ENCODE measurements at regions not wholly inside any gene's neighbourhood (a gene's known extent, or its start where the extent isn't known, plus 50 kb on each side); places are given as distances from the start of the nearest gene placed in this dataset.
"Not testable (repeated sequence)": the region's sequence is repeated elsewhere in the genome, so short reads cannot be mapped to it uniquely, and the experiment has no call there.

DNA sequence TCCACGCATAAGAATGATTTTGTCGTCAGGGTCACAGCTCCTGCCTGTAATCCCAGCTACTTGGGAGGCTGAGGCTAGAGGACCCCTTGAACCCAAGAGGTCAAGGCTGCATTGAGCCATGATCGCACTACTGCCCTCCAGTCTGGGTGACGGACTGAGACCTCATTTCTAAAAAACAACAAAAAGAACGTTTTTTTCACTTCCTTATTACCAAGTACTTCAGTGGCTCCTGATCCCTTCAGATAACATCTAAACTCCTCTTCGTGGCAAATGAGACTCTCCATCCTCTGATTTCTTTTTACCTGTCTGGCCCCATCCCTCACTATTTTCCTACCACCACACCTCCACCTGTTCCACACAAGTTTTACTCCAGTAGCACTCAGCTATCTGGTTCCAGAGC is 105.4 kb upstream of the TLK1 start:
- DNase-seq: no peak

DNA sequence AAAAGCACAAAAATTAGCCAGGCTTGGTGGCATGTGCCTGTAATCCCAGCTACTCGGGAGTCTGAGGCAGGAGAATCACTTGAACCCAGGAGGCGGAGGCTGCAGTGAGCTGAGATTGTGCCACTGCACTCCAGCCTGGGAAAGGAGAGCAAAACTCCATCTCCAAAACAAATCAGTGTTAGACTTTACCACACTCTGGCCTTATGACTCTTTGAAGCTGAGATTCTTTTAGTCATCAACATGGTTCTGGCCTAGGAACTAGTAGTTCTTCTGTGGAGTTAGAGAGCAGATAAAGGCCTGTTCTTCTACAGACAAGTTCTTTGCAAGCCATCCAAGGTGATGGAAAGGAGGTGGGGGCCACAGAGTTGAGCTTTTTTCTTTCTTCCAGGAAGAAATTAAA is 100.8 kb upstream of the TLK1 start:
- DNase-seq: not testable (repeated sequence)

DNA sequence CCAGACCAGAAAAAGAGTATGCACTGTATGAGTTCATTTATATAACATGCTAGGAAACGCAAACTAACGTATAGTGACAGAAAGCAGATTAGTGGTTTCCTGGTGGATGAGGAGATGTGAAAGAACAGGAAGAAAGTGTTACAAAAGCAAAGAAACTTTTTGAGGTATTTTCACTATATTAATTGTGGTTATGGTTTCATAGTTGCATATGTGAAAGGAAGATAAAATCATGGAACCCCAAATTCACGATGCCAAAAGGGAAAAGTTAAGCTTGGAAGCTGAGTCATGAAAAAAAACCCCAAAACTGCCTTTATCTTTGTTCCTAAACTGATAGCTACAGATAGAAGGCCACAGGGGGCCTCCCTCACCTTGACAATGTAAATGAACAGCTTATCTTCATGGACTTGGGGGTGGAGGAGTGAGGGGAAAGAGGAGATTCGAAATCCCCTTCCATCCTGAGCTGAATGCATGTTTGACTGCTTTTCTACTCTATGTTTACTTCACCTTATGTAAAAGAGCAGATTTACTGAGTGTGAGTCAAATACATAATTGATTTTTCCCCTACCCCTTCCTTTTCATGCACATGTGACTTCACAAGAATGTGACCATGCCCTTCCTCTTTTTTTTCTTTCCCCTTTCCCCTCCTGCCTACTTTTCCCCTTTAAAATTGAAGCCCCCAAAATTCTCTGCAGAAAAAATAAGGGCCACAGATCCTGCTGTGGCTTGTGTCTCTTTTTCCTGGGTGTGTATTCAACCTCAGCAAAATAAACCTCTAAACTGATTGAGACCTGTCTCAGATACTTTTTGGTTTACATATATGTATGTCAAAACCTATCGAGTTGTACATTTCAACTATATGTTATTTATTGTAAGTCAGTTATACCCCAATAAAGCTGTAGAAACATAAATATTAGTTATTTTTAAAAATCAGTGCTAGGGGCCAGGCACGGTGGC is 100.1 kb upstream of the TLK1 start:
- DNase-seq: no peak

- DNase-seq: no peak
These were observed 94.0 kb upstream of the TLK1 start for GRCh38 chr2:171254666-171255065.

- DNase-seq: no peak
These were observed 93.4 kb upstream of the TLK1 start for GRCh38 chr2:171253900-171254650.

DNA sequence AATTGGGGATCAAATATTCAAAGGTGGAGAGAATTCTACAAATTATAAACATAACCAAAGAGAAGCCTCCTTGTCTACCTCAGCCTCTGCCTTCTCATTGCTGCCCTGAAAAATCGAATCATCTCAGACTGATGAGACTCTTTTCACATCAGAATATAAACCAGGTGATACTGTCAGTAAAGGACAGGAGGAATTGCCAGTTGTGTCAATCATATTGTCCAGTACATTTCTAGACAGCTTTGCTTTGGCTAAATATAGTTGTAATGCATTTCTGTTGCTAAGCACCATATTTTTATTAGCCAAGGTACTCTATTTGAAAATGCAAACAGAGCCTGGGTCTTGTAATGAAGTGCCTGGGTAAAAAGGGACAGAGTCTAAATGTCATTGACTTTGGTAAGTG is 92.6 kb upstream of the TLK1 start:
- peak in 1 of 3 experiments; percentile 0 for DNase-seq

- no peak for DNase-seq
These were observed 89.0 kb upstream of the TLK1 start for GRCh38 chr2:171249689-171250088.

GRCh38 chr2:171247741-171248662 is 87.3 kb upstream of the TLK1 start:
- no peak for DNase-seq

DNA sequence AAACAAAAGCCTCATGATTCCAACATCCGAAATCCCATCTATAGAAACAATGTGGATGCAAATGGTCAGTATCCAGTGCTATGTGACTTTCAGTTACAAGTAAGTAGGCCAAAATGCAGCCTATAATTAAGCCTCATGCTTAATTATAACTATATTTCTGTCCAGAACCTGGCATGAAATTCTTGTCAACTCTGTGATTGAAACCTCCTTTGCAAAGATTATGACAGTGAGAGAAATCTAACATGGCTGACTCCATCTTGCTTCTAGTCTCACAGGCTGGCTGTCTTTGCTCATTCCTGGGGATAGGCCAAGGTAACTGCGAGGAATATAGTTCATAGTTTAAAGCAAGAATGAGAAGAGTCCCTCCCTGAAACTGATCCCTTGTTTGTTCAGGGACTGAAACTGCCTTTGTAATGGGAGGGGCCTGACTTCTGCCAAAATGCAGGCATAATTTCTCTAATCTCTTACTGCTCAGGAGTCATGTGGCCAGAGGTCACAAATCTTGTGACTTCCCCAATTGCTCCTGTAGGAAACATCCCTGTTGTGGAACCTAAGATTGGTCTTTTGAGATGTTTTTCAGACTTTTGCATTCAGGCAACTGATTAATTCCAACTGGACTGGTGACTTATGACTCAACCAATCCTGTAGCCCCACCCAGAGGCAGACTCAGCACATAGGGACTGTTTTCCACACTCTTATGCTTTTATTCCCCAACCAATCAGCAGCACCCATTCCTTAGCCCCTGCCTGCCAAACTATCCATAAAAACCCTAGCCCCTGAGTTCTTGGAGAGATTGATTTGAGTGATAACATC is 84.5 kb upstream of the TLK1 start:
- peak in 1 of 3 experiments; percentile 0 for DNase-seq

DNA sequence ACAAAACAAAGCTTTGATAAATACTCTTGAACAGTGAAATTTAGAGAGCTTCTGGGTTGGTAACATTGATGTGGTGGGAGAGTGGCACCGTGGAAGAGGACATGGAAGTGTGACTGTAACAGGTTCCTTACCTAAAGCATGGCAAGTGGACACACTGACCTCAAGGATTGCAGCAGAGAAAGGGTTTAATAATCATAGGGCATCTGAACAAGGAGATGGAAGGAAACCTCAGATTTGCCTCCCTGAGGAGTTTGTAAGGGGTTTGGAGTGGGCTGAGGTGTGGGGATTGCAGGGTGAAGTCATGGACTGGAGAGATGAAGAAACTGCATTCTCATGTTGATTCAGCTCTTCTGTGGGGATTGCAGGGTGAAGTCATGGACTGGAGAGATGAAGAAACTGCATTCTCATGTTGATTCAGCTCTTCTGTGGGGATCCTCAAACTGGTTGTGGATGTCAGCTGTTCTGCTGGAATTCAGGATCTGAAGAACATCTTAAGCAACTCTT is 83.8 kb upstream of the TLK1 start:
- DNase-seq: no peak

- DNase-seq: no peak
These were observed 81.1 kb upstream of the TLK1 start for GRCh38 chr2:171241771-171242170.

DNA sequence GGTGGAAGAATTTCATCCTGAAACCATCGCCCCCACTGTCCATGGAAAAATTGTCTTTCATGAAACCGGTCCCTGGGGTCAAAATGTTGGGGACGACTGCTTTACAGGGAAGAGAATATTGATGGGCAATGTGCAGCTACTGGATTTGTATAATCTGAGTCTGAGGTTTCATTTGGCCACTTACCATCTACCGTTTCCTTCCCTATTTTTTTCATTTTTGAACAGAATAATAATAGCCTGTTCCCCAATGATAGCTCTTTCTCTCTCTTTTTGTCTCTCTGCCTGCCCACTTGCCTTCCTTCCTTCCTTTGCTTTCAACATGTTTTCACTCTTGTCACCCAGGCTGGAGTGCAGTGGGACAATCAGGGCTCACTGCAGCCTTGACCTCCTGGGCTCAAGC is 78.3 kb upstream of the TLK1 start:
- no peak for DNase-seq

- DNase-seq: no peak
These were observed 77.2 kb upstream of the TLK1 start for GRCh38 chr2:171237751-171238505.

DNA sequence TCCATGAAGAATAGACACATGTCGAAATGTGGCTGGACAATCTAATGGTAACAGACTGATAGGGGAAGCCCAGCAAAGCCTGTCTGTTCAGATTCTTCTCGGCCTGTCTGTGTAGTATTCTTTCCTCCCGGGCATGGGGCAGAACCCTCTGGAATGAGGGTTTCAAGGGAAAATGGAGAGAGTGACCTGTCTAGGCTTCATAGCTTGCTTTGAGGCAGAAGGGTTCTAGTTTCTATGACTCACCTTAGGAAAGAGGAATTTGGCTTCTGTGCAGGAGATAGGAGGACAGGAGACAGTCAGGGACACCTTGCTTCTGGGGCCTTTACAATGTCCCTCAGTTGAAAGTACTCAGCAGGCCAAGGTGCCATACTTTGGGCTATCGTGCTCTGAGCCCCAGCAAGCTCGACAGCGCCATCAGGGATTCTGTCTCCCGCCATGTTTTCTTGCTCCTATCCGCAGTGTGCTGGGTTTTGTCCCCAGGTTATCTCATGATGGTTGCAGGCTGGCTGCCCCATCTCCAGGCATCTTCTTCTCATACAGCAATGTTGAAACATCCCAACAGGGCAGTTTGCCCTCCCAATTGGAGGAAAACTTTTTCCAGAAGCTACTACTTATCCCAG is 74.7 kb upstream of the TLK1 start:
- DNase-seq: no peak

- DNase-seq: no peak
These were observed 69.5 kb upstream of the TLK1 start for GRCh38 chr2:171230176-171230575.

DNA sequence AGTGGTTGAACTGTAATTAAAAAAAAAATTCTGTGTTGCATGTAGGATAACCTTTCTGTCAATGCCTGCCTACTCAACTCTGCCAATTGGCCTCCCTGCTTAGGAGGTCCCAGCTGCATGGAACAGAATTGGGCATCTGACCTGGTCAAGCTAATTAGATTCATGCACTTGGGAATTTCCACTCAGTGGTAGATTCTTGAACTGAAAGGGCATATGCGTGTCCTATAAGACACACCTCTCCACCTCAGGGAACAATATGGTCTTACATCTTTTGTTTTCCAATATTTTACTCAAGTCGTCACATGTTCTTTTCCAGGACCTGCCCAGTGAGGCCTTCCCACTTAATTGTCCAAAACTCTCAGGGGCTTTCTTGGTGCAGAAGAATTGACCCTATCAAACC is 68.1 kb upstream of the TLK1 start:
- no peak for DNase-seq

DNA sequence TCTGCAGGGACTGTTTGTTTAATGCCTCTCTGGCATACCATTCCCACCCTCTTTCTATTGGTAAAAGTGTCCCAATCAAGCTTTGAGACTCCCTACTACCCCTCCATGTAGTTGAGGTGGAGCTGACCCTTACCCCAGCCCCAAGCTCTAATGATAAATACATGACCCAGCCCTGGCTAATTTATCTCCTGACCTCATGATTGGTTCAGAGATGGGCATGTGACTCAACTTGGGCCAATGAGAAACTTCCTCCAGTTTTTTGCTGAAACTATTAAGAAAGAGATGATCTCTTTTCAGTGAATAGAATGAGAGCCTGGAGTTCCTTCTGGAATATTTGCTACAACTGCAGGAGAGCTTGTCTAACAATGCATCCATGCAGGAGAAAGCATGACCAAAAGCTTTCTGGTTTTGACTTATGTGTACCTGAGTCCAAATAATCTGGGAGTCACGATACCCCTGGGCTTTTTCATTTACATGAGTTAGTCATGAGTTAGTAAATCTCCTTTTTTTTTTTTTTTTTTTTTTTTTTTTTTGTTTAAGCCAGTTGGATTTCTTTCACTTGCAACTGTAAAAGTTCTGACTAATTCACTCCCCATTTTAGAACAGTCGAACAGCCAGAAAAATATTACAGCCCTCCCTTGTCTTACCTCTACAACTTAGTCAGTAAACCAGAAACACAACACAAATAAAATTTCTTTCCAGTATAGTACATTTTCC is 66.5 kb upstream of the TLK1 start:
- DNase-seq: no peak

GRCh38 chr2:171226461-171226860 is 65.8 kb upstream of the TLK1 start:
- no peak for DNase-seq

DNA sequence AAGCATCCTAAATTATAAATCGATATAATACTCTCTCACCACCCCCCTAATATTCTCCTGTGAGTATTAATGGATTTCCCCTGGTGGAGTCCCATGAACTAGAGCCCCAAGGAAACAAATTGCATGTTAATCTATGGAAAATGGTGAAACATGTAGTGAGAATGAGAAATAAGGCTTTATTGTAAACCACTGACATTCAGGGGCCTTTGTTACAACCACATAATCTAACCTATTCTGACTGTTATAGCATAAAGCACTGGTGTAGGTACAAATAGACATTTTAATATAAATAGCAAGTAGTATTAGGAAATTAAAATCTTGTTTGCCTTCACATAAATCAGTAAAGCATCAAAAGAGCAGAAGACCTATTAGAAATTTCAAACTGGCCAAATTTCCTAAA is 65.3 kb upstream of the TLK1 start:
- no peak for DNase-seq

Measured in NCI-H1417 (cell line).